PFSK-1 (cell line): ENCODE measurements at regions not wholly inside any gene's neighbourhood (a gene's known extent, or its start where the extent isn't known, plus 50 kb on each side); places are given as distances from the start of the nearest gene placed in this dataset.

Source experiments
- POLR2AphosphoS5 ChIP-seq: IDR thresholded peaks from 2 replicates; pipeline ENCODE4 v1.6.1; 2012; ENCODE audit warnings: low read depth, mild to moderate bottlenecking, control low read depth, low read length, moderate library complexity
- REST ChIP-seq, 2 experiments: IDR thresholded peaks; 2 replicates each; pipeline versions ENCODE4 v1.6.1 to v1.8.0; 2011 to 2012; ENCODE audit warnings: low read depth in 2 of 2, low read length in 2 of 2, control low read depth in 1 of 2, inconsistent platforms in 1 of 2, mild to moderate bottlenecking in 1 of 2, moderate library complexity in 1 of 2; ENCODE audit not compliant: insufficient read depth in 1 of 2
- TAF1 ChIP-seq: IDR thresholded peaks from 2 replicates; pipeline ENCODE4 v1.6.1; 2012; ENCODE audit warnings: low read length, control low read depth, borderline replicate concordance; ENCODE audit not compliant: insufficient read depth

- TF ChIP-seq REST (IDR thresholded peaks at IDR 0.05; ENCODE audit: insufficient read depth in 1 of 2, low read depth in 2 of 2, low read length in 2 of 2) (no peak), POLR2AphosphoS5 (no peak), TAF1 (no peak)
Observed at GRCh38 chr1:233509526-233509925, 104.4 kb upstream of the KCNK1 start.
